ENCODE measurements at regions not wholly inside any gene's neighbourhood (a gene's known extent, or its start where the extent isn't known, plus 50 kb on each side); places are given as distances from the start of the nearest gene placed in this dataset.

DNA sequence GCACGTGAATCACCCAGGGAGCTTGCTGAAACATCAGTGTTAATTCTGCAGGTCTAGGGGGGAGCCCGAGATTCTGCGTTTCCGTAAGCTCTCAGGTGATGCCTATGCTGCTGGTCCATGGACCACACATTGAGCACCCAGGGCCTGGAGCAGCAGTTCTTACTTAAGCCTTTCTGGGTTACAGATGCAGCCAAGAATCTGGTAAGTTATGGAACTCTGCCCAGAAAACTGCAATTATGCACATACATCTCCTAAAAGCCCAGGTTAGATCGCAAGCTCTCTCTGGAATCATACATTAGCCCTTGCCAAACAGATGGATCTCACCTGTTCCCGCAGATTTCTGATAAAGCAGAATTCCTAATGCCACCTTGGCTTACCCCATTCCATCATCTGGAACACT, 265.9 kb upstream of the SALL1 start:
- no peak for TF ChIP-seq SKI (IDR thresholded peaks at IDR 0.05; ENCODE audit: partially characterized antibody)
- no peak for TF ChIP-seq MAX (IDR thresholded peaks at IDR 0.05)
